Keratinocyte (primary cell): ENCODE measurements at regions not wholly inside any gene's neighbourhood (a gene's known extent, or its start where the extent isn't known, plus 50 kb on each side); places are given as distances from the start of the nearest gene placed in this dataset.
"Not testable (repeated sequence)": the region's sequence is repeated elsewhere in the genome, so short reads cannot be mapped to it uniquely, and the experiment has no call there.

Experiments used
- EZH2 ChIP-seq: IDR thresholded peaks from one replicate; pipeline ENCODE4 v1.6.1; 2012; ENCODE audit warnings: inconsistent platforms, mild to moderate bottlenecking, low read length, moderate library complexity
- TF ChIP-seq, protein P1 (sequence below), 3 experiments: IDR thresholded peaks in 1 of 3; conservative IDR thresholded peaks in 1 of 3; optimal IDR thresholded peaks in 1 of 3; 2 replicates in 2 of 3; 3 replicates in 1 of 3; pipeline versions ENCODE3 to v1.5.1; 2011; ENCODE audit warnings: low read length in 3 of 3, mild to moderate bottlenecking in 3 of 3, moderate library complexity in 2 of 3, control low read depth in 1 of 3, inconsistent platforms in 1 of 3; ENCODE audit not compliant: insufficient read depth in 2 of 3; ENCODE audit errors: extremely low read depth in 1 of 3

GRCh38 chr5:62757686-62758085 is 179.1 kb downstream of the LRRC70 start:
- TF ChIP-seq, protein P1, sequence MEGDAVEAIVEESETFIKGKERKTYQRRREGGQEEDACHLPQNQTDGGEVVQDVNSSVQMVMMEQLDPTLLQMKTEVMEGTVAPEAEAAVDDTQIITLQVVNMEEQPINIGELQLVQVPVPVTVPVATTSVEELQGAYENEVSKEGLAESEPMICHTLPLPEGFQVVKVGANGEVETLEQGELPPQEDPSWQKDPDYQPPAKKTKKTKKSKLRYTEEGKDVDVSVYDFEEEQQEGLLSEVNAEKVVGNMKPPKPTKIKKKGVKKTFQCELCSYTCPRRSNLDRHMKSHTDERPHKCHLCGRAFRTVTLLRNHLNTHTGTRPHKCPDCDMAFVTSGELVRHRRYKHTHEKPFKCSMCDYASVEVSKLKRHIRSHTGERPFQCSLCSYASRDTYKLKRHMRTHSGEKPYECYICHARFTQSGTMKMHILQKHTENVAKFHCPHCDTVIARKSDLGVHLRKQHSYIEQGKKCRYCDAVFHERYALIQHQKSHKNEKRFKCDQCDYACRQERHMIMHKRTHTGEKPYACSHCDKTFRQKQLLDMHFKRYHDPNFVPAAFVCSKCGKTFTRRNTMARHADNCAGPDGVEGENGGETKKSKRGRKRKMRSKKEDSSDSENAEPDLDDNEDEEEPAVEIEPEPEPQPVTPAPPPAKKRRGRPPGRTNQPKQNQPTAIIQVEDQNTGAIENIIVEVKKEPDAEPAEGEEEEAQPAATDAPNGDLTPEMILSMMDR (optimal IDR thresholded peaks at IDR 0.05 in 1 of 3, IDR thresholded peaks at IDR 0.05 in 1 of 3, conservative IDR thresholded peaks at IDR 0.05 in 1 of 3; ENCODE audit: extremely low read depth in 1 of 3, insufficient read depth in 2 of 3, low read length in 3 of 3) = not testable (repeated sequence)
- TF ChIP-seq EZH2 = not testable (repeated sequence)
